SK-N-SH (cell line): ENCODE measurements at regions not wholly inside any gene's neighbourhood (a gene's known extent, or its start where the extent isn't known, plus 50 kb on each side); places are given as distances from the start of the nearest gene placed in this dataset.

Experiments used
- CTCF ChIA-PET: fragments of 300-600, 350-600 bp; formaldehyde crosslinking; extraction: SDS; loops from one replicate; lab custom pipeline; 2021; lab: Yijun Ruan, JAX
- POLR2A ChIA-PET: fragments of 350-600 bp; sonication (Branson Sonifier 250); formaldehyde crosslinking; extraction: SDS; loops from one replicate; lab custom pipeline; 2020; ENCODE audit warnings: antibody characterized with exemption, inconsistent platforms; lab: Yijun Ruan, JAX
- DNase-seq: peaks from one replicate; pipeline ENCODE4 v3.0.0; 2012
- H2AFZ ChIP-seq: fragments of 200-600 bp; sonication (generic); 2 replicates; pipeline ENCODE4 v1.8.1; 2016; ENCODE audit warnings: antibody characterized with exemption, mild to moderate bottlenecking, low read depth
- H3F3A ChIP-seq: fragments of 200-600 bp; sonication (generic); replicated peaks from 2 replicates; pipeline ENCODE3; 2016; ENCODE audit warnings: antibody characterized with exemption, mild to moderate bottlenecking; ENCODE audit not compliant: insufficient read depth
- H3K27ac ChIP-seq, 2 experiments: fragments of 200-500 bp in 1 of 2; fragments of 200-600 bp in 1 of 2; sonication (Bioruptor generic) in 1 of 2; sonication (generic), shearing (Covaris generic) in 1 of 2; 2 replicates each; pipeline versions ENCODE4 v1.5.1 to v1.6.1; 2014 to 2016; ENCODE audit warnings: low read depth in 2 of 2, inconsistent platforms in 1 of 2, low read length in 1 of 2, mild to moderate bottlenecking in 1 of 2, mixed read lengths in 1 of 2
- H3K27me3 ChIP-seq: fragments of 200-600 bp; sonication (generic), shearing (Covaris generic); 2 replicates; pipeline ENCODE4 v1.6.1; 2016; ENCODE audit warnings: mixed run types; ENCODE audit not compliant: insufficient read depth
- H3K36me3 ChIP-seq, 2 experiments: fragments of 200-500 bp in 1 of 2; fragments of 200-600 bp in 1 of 2; sonication (Bioruptor generic) in 1 of 2; sonication (generic) in 1 of 2; replicated peaks in 1 of 2; 2 replicates each; pipeline versions ENCODE3 to v1.5.1; 2014 to 2016; ENCODE audit warnings: low read length in 1 of 2, mild to moderate bottlenecking in 1 of 2; ENCODE audit not compliant: insufficient read depth in 2 of 2, control insufficient read depth in 1 of 2
- H3K4me1 ChIP-seq, 2 experiments: fragments of 200-500 bp in 1 of 2; fragments of 200-600 bp in 1 of 2; sonication (Bioruptor generic) in 1 of 2; sonication (generic), shearing (Covaris generic) in 1 of 2; 2 replicates each; pipeline versions ENCODE4 v1.5.1 to v1.6.1; 2014 to 2016; ENCODE audit warnings: low read depth in 1 of 2, low read length in 1 of 2, mixed run types in 1 of 2; ENCODE audit not compliant: insufficient read depth in 2 of 2, control insufficient read depth in 1 of 2
- H3K4me2 ChIP-seq: fragments of 200-600 bp; sonication (generic), shearing (Covaris generic); 2 replicates; pipeline ENCODE4 v1.6.1; 2017; ENCODE audit warnings: mixed run types
- H3K4me3 ChIP-seq, 2 experiments: fragments of 200-500 bp in 1 of 2; fragments of 200-600 bp in 1 of 2; sonication (Bioruptor generic) in 1 of 2; sonication (generic), shearing (Covaris generic) in 1 of 2; 2 replicates each; pipeline versions ENCODE4 v1.5.1 to v1.8.1; 2014 to 2016; ENCODE audit warnings: low read depth in 2 of 2, inconsistent platforms in 1 of 2, low read length in 1 of 2, mild to moderate bottlenecking in 1 of 2, mixed read lengths in 1 of 2, moderate library complexity in 1 of 2
- H3K79me2 ChIP-seq: fragments of 200-600 bp; sonication (generic); 2 replicates; pipeline ENCODE4 v1.8.1; 2017; ENCODE audit warnings: mild to moderate bottlenecking; ENCODE audit not compliant: insufficient read depth
- H3K9ac ChIP-seq: fragments of 200-600 bp; sonication (generic); 2 replicates; pipeline ENCODE4 v1.6.1; 2017; ENCODE audit warnings: mixed run types
- H3K9me2 ChIP-seq: fragments of 200-600 bp; sonication (generic); 2 replicates; pipeline ENCODE4 v1.6.1; 2017; ENCODE audit warnings: mixed run types
- H3K9me3 ChIP-seq: fragments of 200-600 bp; sonication (generic); 2 replicates; pipeline ENCODE4 v1.6.1; 2017; ENCODE audit warnings: mixed run types, mild to moderate bottlenecking, moderate library complexity
- H4K20me1 ChIP-seq: fragments of 200-600 bp; sonication (generic); 2 replicates; pipeline ENCODE4 v1.6.1; 2017; ENCODE audit warnings: mild to moderate bottlenecking, mixed run types; ENCODE audit not compliant: insufficient read depth
- CTCF ChIP-seq: fragments of 200-600 bp; sonication (generic); IDR thresholded peaks from 2 replicates; pipeline ENCODE4 v1.6.1; 2017; ENCODE audit warnings: antibody characterized with exemption, mild to moderate bottlenecking, moderate library complexity
- EP300 ChIP-seq, 2 experiments: IDR thresholded peaks; 2 replicates each; pipeline versions ENCODE4 v1.4.0 to v1.6.1; 2012; ENCODE audit warnings: borderline replicate concordance in 1 of 2, low read depth in 1 of 2, low read length in 1 of 2
- EZH2phosphoT487 ChIP-seq: fragments of 200-600 bp; sonication (generic); IDR thresholded peaks from 2 replicates; pipeline ENCODE4 v1.6.1; 2017; ENCODE audit warnings: low read depth, mixed run types, mild to moderate bottlenecking, antibody characterized with exemption, moderate library complexity, borderline replicate concordance
- FOXJ3 ChIP-seq: sonication (generic); formaldehyde crosslinking; IDR thresholded peaks from 2 replicates; pipeline ENCODE4 v1.5.1; 2020; ENCODE audit warnings: mild to moderate bottlenecking, missing genetic modification reagents
- FOXM1 ChIP-seq: IDR thresholded peaks from 2 replicates; pipeline ENCODE4 v1.4.0; 2012; ENCODE audit warnings: low read depth, mild to moderate bottlenecking
- GABPA ChIP-seq: IDR thresholded peaks from 2 replicates; pipeline ENCODE4 v1.4.0; 2012; ENCODE audit warnings: low read depth, mild to moderate bottlenecking
- IRF3 ChIP-seq: fragments of 150-350 bp; IDR thresholded peaks from 2 replicates; pipeline ENCODE4 v1.6.1; 2016; ENCODE audit warnings: mild to moderate bottlenecking, low read depth, low read length
- NRF1 ChIP-seq: IDR thresholded peaks from 2 replicates; pipeline ENCODE4 v1.6.1; 2012; ENCODE audit warnings: low read depth, mild to moderate bottlenecking, low read length
- YY1 ChIP-seq: IDR thresholded peaks from 2 replicates; pipeline ENCODE4 v1.4.0; 2012; ENCODE audit warnings: low read depth, mild to moderate bottlenecking
- ZBTB33 ChIP-seq: IDR thresholded peaks from 2 replicates; pipeline ENCODE4 v1.4.0; 2012; ENCODE audit warnings: low read depth, borderline replicate concordance
- WGBS: methylation state at CpG from one replicate; pipeline ENCODE4 v1.1.6; 2017; ENCODE audit warnings: low lambda C conversion rate; 5-methylcytosine and 5-hydroxymethylcytosine counted together

GRCh38 chr5:6943197-6944112 lies 230.2 kb downstream of the TENT4A start:
- Histone ChIP-seq H3K4me3 (no peak overlapping the region), H3K4me2 (no peak overlapping the region), H3F3A (no peaks in the 10 kb centered on the region), H3K27ac (no peak overlapping the region), H3K9me3 (no peaks in the 10 kb centered on the region), H3K79me2 (no peaks in the 10 kb centered on the region)
- TF ChIP-seq EP300 (IDR thresholded peaks at IDR 0.05; ENCODE audit: borderline replicate concordance in 1 of 2, low read depth in 1 of 2, low read length in 1 of 2) (no peak), FOXM1 (no peak), FOXJ3 (CRISPR knock-in tag) (no peak)
- TF ChIP-seq, all 33 proteins: peak for 0
- H4K20me1 ChIP-seq, result no peaks in the 10 kb centered on the region
- no peaks in the 10 kb centered on the region for H3K4me1 ChIP-seq
- H3K27me3 ChIP-seq, result no peaks in the 10 kb centered on the region
- ChIA-PET CTCF (no interaction called here), POLR2A (no interaction called here)
- H3K36me3 ChIP-seq, result no peaks in the 10 kb centered on the region
- no peak overlapping the region for H2AFZ ChIP-seq
- no peak overlapping the region for H3K9ac ChIP-seq
- WGBS, result 49% methylated on average over 10 of the region's 11 CpGs
- no peak for DNase-seq
- no peaks in the 10 kb centered on the region for H3K9me2 ChIP-seq

- CTCF ChIA-PET, result interaction anchor here (0.6 kb wide), 1 partner anchor 951 kb away, joined by 3 read pairs; no protein-coding TSS in a partner anchor
- no peaks in the 10 kb centered on the region for H3K9me3 ChIP-seq
- 2% methylated on average over 2 of the region's 2 CpGs for WGBS
- H3K27ac ChIP-seq, result no peak overlapping the region
- POLR2A ChIA-PET, result no interaction called here
- no peaks in the 10 kb centered on the region for H3K36me3 ChIP-seq
- no peaks in the 10 kb centered on the region for H3K4me1 ChIP-seq
- H2AFZ ChIP-seq, result no peak overlapping the region
- H3K27me3 ChIP-seq, result no peaks in the 10 kb centered on the region
- no peak overlapping the region for H3K4me3 ChIP-seq
- no peaks in the 10 kb centered on the region for H3F3A ChIP-seq
- H3K79me2 ChIP-seq, result no peaks in the 10 kb centered on the region
- H3K9ac ChIP-seq, result no peak overlapping the region
- H3K4me2 ChIP-seq, result no peak overlapping the region
- no peak for DNase-seq
- H4K20me1 ChIP-seq, result no peaks in the 10 kb centered on the region
- no peaks in the 10 kb centered on the region for H3K9me2 ChIP-seq
- TF ChIP-seq EP300 (IDR thresholded peaks at IDR 0.05; ENCODE audit: borderline replicate concordance in 1 of 2, low read depth in 1 of 2, low read length in 1 of 2), result no peak
- TF ChIP-seq NRF1, result no peak
- TF ChIP-seq IRF3, result no peak
- TF ChIP-seq ZBTB33, result no peak
- TF ChIP-seq CTCF, result no peak
- TF ChIP-seq GABPA, result no peak
- no peak for TF ChIP-seq EZH2phosphoT487
- no peak for TF ChIP-seq YY1
These were observed 235.3 kb downstream of the TENT4A start for GRCh38 chr5:6948562-6948961.
